GM21576 (cell line): ENCODE measurements at regions not wholly inside any gene's neighbourhood (a gene's known extent, or its start where the extent isn't known, plus 50 kb on each side); places are given as distances from the start of the nearest gene placed in this dataset.

ENCODE experiments used
- ATAC-seq: cut with Tn5 transposase; IDR thresholded peaks from one replicate; pipeline ENCODE4 v1.9.1; 2021; ENCODE audit warnings: mild to moderate bottlenecking, moderate library complexity; ENCODE audit not compliant: unreplicated experiment

GRCh38 chr10:78768876-78769275, 299.9 kb upstream of the ZMIZ1 start:
- ATAC-seq, result no peak

GRCh38 chr10:78769526-78769925, 299.2 kb upstream of the ZMIZ1 start:
- no peak for ATAC-seq

GRCh38 chr10:78770167-78771090, 298.3 kb upstream of the ZMIZ1 start:
- no peak for ATAC-seq

- ATAC-seq, result no peak
These were observed 297.5 kb upstream of the ZMIZ1 start for GRCh38 chr10:78771260-78771659.

GRCh38 chr10:78771808-78772455, 296.8 kb upstream of the ZMIZ1 start:
- no peak for ATAC-seq

- no peak for ATAC-seq
These were observed 296.3 kb upstream of the ZMIZ1 start for GRCh38 chr10:78772486-78772885.

GRCh38 chr10:78772986-78773530, 295.7 kb upstream of the ZMIZ1 start:
- no peak for ATAC-seq

GRCh38 chr10:78774614-78774998, 294.2 kb upstream of the ZMIZ1 start:
- ATAC-seq, result no peak

GRCh38 chr10:78774999-78775711, 293.6 kb upstream of the ZMIZ1 start:
- ATAC-seq, result no peak

GRCh38 chr10:78775891-78776290, 292.9 kb upstream of the ZMIZ1 start:
- ATAC-seq, result no peak

GRCh38 chr10:78776756-78777155, 292.0 kb upstream of the ZMIZ1 start:
- ATAC-seq, result no peak

GRCh38 chr10:78777466-78777865, 291.3 kb upstream of the ZMIZ1 start:
- no peak for ATAC-seq

GRCh38 chr10:78777867-78778266, 290.9 kb upstream of the ZMIZ1 start:
- no peak for ATAC-seq

GRCh38 chr10:78778444-78779338, 290.1 kb upstream of the ZMIZ1 start:
- ATAC-seq, result no peak

GRCh38 chr10:78779339-78779955, 289.3 kb upstream of the ZMIZ1 start:
- no peak for ATAC-seq

GRCh38 chr10:78780551-78780961, 288.2 kb upstream of the ZMIZ1 start:
- no peak for ATAC-seq

- ATAC-seq, result no peak
These were observed 287.4 kb upstream of the ZMIZ1 start for GRCh38 chr10:78781251-78781913.

GRCh38 chr10:78781991-78782390, 286.8 kb upstream of the ZMIZ1 start:
- ATAC-seq, result no peak

GRCh38 chr10:78782441-78782840, 286.3 kb upstream of the ZMIZ1 start:
- ATAC-seq, result no peak
